ENCODE measurements at regions not wholly inside any gene's neighbourhood (a gene's known extent, or its start where the extent isn't known, plus 50 kb on each side); places are given as distances from the start of the nearest gene placed in this dataset.

- no peak for DNase-seq
Observed at GRCh38 chr22:49112661-49113626, 714.7 kb downstream of the BRD1 start.

- DNase-seq = no peak
Observed at GRCh38 chr22:49112176-49112575, 715.5 kb downstream of the BRD1 start.

GRCh38 chr22:49111085-49111484 is 716.6 kb downstream of the BRD1 start:
- DNase-seq = no peak

- DNase-seq = no peak
Observed at GRCh38 chr22:49108636-49109315, 718.9 kb downstream of the BRD1 start.

GRCh38 chr22:49107961-49108530 is 719.6 kb downstream of the BRD1 start:
- DNase-seq = no peak

GRCh38 chr22:49107561-49107960 is 720.1 kb downstream of the BRD1 start:
- no peak for DNase-seq

- no peak for DNase-seq
Observed at GRCh38 chr22:49106842-49107152, 720.9 kb downstream of the BRD1 start.

- DNase-seq = no peak
Observed at GRCh38 chr22:49106096-49106841, 721.4 kb downstream of the BRD1 start.

GRCh38 chr22:49104434-49104833 is 723.2 kb downstream of the BRD1 start:
- DNase-seq = no peak

GRCh38 chr22:49103314-49104059 is 724.2 kb downstream of the BRD1 start:
- no peak for DNase-seq

GRCh38 chr22:49102367-49102766 is 725.3 kb downstream of the BRD1 start:
- peak; percentile 10 for DNase-seq

GRCh38 chr22:49101873-49102272 is 725.8 kb downstream of the BRD1 start:
- peak; percentile 7 for DNase-seq

- peak; percentile 4 for DNase-seq
Observed at GRCh38 chr22:49101225-49101624, 726.4 kb downstream of the BRD1 start.

GRCh38 chr22:49100773-49101172 is 726.9 kb downstream of the BRD1 start:
- DNase-seq = peak; percentile 2

- peak; percentile 0 for DNase-seq
Observed at GRCh38 chr22:49100316-49100715, 727.4 kb downstream of the BRD1 start.

GRCh38 chr22:49099496-49100124 is 728.1 kb downstream of the BRD1 start:
- DNase-seq = peak; percentile 2

GRCh38 chr22:49099089-49099488 is 728.6 kb downstream of the BRD1 start:
- no peak for DNase-seq

GRCh38 chr22:49097966-49098365 is 729.7 kb downstream of the BRD1 start:
- no peak for DNase-seq

- DNase-seq = no peak
Observed at GRCh38 chr22:49097171-49097925, 730.3 kb downstream of the BRD1 start.

- DNase-seq = no peak
Observed at GRCh38 chr22:49096476-49096875, 731.2 kb downstream of the BRD1 start.

GRCh38 chr22:49095366-49095765 is 732.3 kb downstream of the BRD1 start:
- no peak for DNase-seq

Data from activated naive CD4-positive, alpha-beta T cell treated with anti-CD3 and anti-CD28 coated beads, Interleukin-2, amount 50 U/mL, for 16 hours (primary cell).